Gastroesophageal sphincter (tissue), 3 donors: ENCODE measurements at regions not wholly inside any gene's neighbourhood (a gene's known extent, or its start where the extent isn't known, plus 50 kb on each side); places are given as distances from the start of the nearest gene placed in this dataset.

Experiments
- EP300 ChIP-seq: sonication (generic); formaldehyde crosslinking; IDR thresholded peaks from one replicate; pipeline ENCODE4 v1.6.1; 2017; ENCODE audit warnings: antibody characterized with exemption, mild to moderate bottlenecking
- POLR2A ChIP-seq, 2 donors: fragments of 450-650 bp; IDR thresholded peaks; one replicate each; pipeline ENCODE4 v1.6.1; 2017; ENCODE audit warnings: antibody characterized with exemption in 2 of 2, mild to moderate bottlenecking in 2 of 2, moderate library complexity in 1 of 2
- POLR2AphosphoS5 ChIP-seq: sonication (generic); formaldehyde crosslinking; IDR thresholded peaks from one replicate; pipeline ENCODE4 v1.6.1; 2017; ENCODE audit warnings: antibody characterized with exemption
- TF ChIP-seq, protein P1 (sequence below), 4 experiments: fragments of 200-600 bp in 2 of 4; fragments of 450-650 bp in 2 of 4; sonication (generic) in 1 of 4; IDR thresholded peaks; one replicate each; pipeline ENCODE4 v1.5.1; 2017 to 2019; ENCODE audit warnings: antibody characterized with exemption in 4 of 4, mild to moderate bottlenecking in 2 of 4, moderate library complexity in 2 of 4

DNA sequence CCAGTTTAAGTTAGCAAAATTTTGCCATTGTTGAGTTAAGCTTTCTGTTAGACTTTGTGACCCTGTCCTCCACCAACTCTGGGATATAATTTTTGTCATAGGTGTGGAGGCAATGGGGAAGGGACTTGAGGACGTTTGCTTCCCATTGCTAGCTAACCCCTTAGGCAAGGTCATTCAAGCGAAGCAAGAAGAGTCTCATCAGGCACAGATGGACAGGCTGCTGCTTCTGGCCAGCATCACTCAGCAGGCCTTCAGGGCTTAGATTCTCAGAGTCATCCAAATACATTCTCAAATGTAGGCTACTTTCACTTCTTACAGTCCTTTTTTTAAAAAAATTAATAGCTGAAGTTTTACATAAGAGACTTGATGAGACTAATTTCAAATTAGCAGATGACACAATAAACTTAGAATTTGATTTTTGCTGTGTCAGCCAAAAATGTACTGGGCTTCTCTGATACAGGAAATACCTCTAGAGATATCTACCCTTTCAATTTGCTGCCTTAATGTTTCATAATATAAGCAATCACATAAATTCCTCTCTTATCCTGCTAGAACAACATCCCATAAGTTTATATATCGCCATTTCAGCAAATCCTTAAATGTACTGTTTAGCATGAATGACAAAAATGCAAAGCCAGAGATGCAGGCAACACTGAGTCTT lies 875.2 kb downstream of the FLRT2 start:
- TF ChIP-seq, protein P1, sequence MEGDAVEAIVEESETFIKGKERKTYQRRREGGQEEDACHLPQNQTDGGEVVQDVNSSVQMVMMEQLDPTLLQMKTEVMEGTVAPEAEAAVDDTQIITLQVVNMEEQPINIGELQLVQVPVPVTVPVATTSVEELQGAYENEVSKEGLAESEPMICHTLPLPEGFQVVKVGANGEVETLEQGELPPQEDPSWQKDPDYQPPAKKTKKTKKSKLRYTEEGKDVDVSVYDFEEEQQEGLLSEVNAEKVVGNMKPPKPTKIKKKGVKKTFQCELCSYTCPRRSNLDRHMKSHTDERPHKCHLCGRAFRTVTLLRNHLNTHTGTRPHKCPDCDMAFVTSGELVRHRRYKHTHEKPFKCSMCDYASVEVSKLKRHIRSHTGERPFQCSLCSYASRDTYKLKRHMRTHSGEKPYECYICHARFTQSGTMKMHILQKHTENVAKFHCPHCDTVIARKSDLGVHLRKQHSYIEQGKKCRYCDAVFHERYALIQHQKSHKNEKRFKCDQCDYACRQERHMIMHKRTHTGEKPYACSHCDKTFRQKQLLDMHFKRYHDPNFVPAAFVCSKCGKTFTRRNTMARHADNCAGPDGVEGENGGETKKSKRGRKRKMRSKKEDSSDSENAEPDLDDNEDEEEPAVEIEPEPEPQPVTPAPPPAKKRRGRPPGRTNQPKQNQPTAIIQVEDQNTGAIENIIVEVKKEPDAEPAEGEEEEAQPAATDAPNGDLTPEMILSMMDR (IDR thresholded peaks at IDR 0.05), result no peak
- no peak for TF ChIP-seq POLR2AphosphoS5
- TF ChIP-seq POLR2A (IDR thresholded peaks at IDR 0.05), result no peak
- TF ChIP-seq EP300, result no peak
